ENCODE measurements at regions not wholly inside any gene's neighbourhood (a gene's known extent, or its start where the extent isn't known, plus 50 kb on each side); places are given as distances from the start of the nearest gene placed in this dataset.
"Not testable (repeated sequence)": the region's sequence is repeated elsewhere in the genome, so short reads cannot be mapped to it uniquely, and the experiment has no call there.

DNA sequence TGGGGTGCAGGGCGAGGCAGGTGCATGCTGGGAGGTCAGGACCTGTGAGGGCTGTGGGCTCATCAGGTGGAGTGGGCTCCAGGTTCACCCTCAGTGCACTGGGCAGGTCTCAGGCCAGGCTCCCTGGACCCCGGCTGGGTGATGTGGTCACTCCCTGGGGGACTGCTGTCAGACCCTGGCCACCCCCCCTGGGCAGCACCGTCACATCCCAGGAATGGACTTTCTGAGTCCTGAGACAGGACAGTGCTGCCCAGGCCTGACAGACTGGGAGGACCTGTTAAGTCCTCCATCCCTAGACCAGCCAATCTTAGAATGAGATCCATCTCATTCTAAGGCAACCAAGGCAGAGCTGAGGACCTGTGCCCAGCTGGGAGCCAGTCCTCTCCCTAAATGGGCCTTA lies 227.2 kb downstream of the CWH43 start:
- H3K36me3 Mint-ChIP-seq, H3K27me3 Mint-ChIP-seq, H3K4me3 Mint-ChIP-seq, H3K4me1 Mint-ChIP-seq, H3K27ac Mint-ChIP-seq, H3K9me3 Mint-ChIP-seq: not testable (repeated sequence)

- not testable (repeated sequence) for H3K4me3 Mint-ChIP-seq, H3K9me3 Mint-ChIP-seq, H3K27ac Mint-ChIP-seq, H3K27me3 Mint-ChIP-seq, H3K36me3 Mint-ChIP-seq, H3K4me1 Mint-ChIP-seq
Observed at GRCh38 chr4:49213750-49214149, 227.7 kb downstream of the CWH43 start.

- H3K36me3 Mint-ChIP-seq, H3K27ac Mint-ChIP-seq, H3K27me3 Mint-ChIP-seq, H3K4me1 Mint-ChIP-seq, H3K4me3 Mint-ChIP-seq: not testable (repeated sequence)
- H3K9me3 Mint-ChIP-seq: peaks cover 4 to 10% (median 10%) of the 10 kb centered on the region in 3 donors
Observed at GRCh38 chr4:49214453-49215081, 228.5 kb downstream of the CWH43 start.

GRCh38 chr4:49215082-49215479 lies 229.0 kb downstream of the CWH43 start:
- not testable (repeated sequence) for H3K4me1 Mint-ChIP-seq, H3K27me3 Mint-ChIP-seq, H3K4me3 Mint-ChIP-seq, H3K27ac Mint-ChIP-seq, H3K36me3 Mint-ChIP-seq
- H3K9me3 Mint-ChIP-seq: peaks cover 4 to 10% (median 8%) of the 10 kb centered on the region in 3 donors

GRCh38 chr4:49216606-49217005 lies 230.5 kb downstream of the CWH43 start:
- H3K27ac Mint-ChIP-seq, H3K36me3 Mint-ChIP-seq, H3K4me3 Mint-ChIP-seq, H3K4me1 Mint-ChIP-seq, H3K27me3 Mint-ChIP-seq: not testable (repeated sequence)
- peaks cover 4 to 10% (median 10%) of the 10 kb centered on the region in 3 donors for H3K9me3 Mint-ChIP-seq

DNA sequence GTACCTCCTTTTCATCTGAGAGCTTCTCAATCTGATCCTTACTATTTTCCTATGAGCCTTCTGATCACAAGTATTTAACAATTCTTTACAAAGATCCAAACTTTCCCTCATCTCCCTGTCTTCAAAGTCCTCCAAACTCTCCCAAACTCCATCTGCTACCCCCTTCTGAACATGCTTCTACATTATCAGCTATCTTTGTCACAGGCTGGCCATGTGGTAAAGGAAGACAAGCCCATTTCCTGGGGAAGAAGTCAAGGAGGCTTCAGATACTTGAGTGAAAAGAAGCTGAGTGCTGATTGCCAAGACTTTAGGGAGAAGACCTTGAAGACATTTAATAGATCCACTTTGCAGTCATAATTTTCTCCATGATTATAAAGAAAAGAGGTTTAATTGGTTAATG lies 231.4 kb downstream of the CWH43 start:
- Mint-ChIP-seq H3K36me3 (no peaks in the 10 kb centered on the region), H3K27ac (no peak overlapping the region), H3K4me1 (peaks cover 0 to 2% (median 0%) of the 10 kb centered on the region in 3 donors), H3K9me3 (peaks cover 5 to 12% (median 12%) of the 10 kb centered on the region in 3 donors), H3K27me3 (no peaks in the 10 kb centered on the region), H3K4me3 (peak overlapping the region in 1 of 4 donors; percentile 34)

DNA sequence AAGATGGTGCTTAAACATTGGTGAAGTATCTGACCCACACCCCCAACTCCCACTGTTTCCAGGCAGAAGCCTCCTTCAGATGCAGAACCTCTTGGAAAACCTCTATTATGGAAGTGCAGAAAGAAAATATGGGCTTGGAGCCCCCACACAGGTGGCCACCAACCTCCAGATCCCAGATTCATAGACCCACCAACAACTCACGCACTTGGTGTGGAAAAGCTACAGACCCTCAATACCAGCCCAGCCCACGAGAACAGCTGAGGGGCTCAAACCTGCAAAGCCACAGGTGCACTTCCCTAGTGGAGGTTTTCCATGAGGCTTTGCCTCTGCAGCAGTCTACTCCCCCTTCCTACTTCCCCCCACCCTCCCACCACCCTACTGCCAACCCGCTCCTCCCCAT lies 232.0 kb downstream of the CWH43 start:
- H3K4me3 Mint-ChIP-seq, H3K27me3 Mint-ChIP-seq, H3K36me3 Mint-ChIP-seq, H3K4me1 Mint-ChIP-seq, H3K27ac Mint-ChIP-seq: not testable (repeated sequence)
- peaks cover 8 to 13% (median 12%) of the 10 kb centered on the region in 3 donors for H3K9me3 Mint-ChIP-seq

GRCh38 chr4:49218931-49219330 lies 232.9 kb downstream of the CWH43 start:
- not testable (repeated sequence) for H3K4me3 Mint-ChIP-seq, H3K27ac Mint-ChIP-seq, H3K36me3 Mint-ChIP-seq, H3K4me1 Mint-ChIP-seq, H3K27me3 Mint-ChIP-seq
- H3K9me3 Mint-ChIP-seq: peaks cover 8 to 13% (median 12%) of the 10 kb centered on the region in 3 donors

- not testable (repeated sequence) for H3K4me3 Mint-ChIP-seq, H3K27ac Mint-ChIP-seq, H3K27me3 Mint-ChIP-seq, H3K36me3 Mint-ChIP-seq, H3K4me1 Mint-ChIP-seq
- H3K9me3 Mint-ChIP-seq: peaks cover 8 to 12% (median 8%) of the 10 kb centered on the region in 3 donors
Observed at GRCh38 chr4:49219489-49220225, 233.6 kb downstream of the CWH43 start.

- no peaks in the 10 kb centered on the region for H3K4me1 Mint-ChIP-seq
Observed at GRCh38 chr4:49221209-49221608, 235.1 kb downstream of the CWH43 start.

GRCh38 chr4:49222810-49223209 lies 236.7 kb downstream of the CWH43 start:
- not testable (repeated sequence) for H3K36me3 Mint-ChIP-seq, H3K4me1 Mint-ChIP-seq, H3K27me3 Mint-ChIP-seq, H3K27ac Mint-ChIP-seq, H3K4me3 Mint-ChIP-seq
- peaks cover 8 to 12% (median 8%) of the 10 kb centered on the region in 3 donors for H3K9me3 Mint-ChIP-seq

More at GRCh38 chr4:49221209-49221608, 235.1 kb downstream of the CWH43 start:
- Mint-ChIP-seq H3K36me3 (no peaks in the 10 kb centered on the region), H3K27ac (no peak overlapping the region), H3K4me3 (no peak overlapping the region), H3K27me3 (no peaks in the 10 kb centered on the region), H3K9me3 (peaks cover 8 to 12% (median 8%) of the 10 kb centered on the region in 3 donors)

DNA sequence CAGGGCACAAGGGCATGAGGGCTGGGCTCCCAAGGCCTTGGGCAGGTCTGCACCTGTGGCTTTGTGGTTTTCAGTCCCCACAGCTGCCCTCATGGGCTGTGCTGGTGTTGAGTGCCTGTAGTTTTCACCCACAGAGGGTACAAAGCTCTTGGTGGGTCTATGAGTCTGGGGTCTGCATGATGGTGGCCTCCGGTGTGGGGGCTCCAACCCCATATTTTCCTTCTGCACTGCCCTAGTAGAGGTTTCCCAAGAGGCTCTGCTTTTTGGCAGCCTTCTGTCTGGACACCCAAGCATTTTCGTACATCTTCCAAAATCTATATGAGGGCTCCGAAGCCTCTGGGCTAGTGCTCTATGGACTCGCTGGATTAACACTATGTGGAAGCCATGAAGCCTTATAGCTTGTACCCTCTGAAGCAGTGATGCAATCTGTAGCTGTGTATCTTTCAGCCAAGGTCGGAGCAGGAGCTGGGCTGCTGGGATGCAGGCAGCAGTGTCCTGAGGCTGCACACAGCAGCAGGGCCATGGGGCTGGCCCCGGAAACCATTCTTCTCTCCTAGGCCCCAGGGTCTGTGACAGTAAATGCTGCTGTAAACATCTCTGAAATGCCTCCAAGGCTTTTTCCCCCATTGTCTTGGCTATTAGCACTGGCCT lies 240.3 kb downstream of the CWH43 start:
- H3K27me3 Mint-ChIP-seq, H3K36me3 Mint-ChIP-seq, H3K4me1 Mint-ChIP-seq, H3K4me3 Mint-ChIP-seq, H3K9me3 Mint-ChIP-seq, H3K27ac Mint-ChIP-seq: not testable (repeated sequence)

- H3K4me1 Mint-ChIP-seq, H3K27ac Mint-ChIP-seq, H3K27me3 Mint-ChIP-seq, H3K36me3 Mint-ChIP-seq, H3K4me3 Mint-ChIP-seq, H3K9me3 Mint-ChIP-seq: not testable (repeated sequence)
Observed at GRCh38 chr4:49227941-49228340, 241.9 kb downstream of the CWH43 start.

DNA sequence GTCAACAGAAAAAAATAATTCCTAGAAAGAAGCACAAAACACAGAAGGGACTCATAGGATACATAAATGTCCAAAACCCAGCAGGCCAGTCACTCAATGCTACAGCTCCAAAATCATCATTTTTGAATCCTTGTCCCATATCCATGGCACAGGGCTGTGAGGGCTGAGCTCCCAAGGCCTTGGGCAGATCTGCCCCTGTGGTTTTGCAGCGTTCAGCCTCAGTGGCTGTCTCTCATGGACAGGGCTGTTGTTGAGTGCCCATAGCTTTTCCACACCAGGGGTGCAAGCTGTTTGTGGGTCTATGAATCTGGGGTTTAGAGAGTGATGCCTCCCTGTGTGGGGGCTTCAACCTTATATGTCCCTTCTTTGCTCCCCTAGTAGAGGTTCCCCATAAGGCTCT lies 243.2 kb downstream of the CWH43 start:
- H3K27me3 Mint-ChIP-seq, H3K4me1 Mint-ChIP-seq, H3K4me3 Mint-ChIP-seq, H3K9me3 Mint-ChIP-seq, H3K27ac Mint-ChIP-seq, H3K36me3 Mint-ChIP-seq: not testable (repeated sequence)

DNA sequence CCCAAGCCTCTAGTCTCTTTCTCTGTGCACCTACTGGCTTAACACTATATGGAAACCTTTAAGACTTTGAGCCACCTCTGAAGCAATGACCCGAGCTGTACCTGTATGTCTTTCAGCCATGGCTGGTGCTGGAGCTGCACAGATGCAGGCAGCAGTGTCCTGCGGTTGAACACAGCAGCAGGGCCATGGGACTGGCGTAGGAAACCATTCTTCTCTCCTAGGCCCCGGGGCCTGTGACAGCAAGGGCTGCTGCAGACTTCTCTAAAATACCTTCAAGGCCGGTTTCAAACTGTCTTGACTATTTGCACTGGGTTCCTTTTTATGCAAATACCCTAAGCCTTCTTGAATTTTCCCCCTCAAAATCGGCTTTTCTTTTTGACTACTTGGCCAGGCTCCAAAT lies 243.6 kb downstream of the CWH43 start:
- not testable (repeated sequence) for H3K27ac Mint-ChIP-seq, H3K36me3 Mint-ChIP-seq, H3K9me3 Mint-ChIP-seq, H3K4me3 Mint-ChIP-seq, H3K27me3 Mint-ChIP-seq, H3K4me1 Mint-ChIP-seq

DNA sequence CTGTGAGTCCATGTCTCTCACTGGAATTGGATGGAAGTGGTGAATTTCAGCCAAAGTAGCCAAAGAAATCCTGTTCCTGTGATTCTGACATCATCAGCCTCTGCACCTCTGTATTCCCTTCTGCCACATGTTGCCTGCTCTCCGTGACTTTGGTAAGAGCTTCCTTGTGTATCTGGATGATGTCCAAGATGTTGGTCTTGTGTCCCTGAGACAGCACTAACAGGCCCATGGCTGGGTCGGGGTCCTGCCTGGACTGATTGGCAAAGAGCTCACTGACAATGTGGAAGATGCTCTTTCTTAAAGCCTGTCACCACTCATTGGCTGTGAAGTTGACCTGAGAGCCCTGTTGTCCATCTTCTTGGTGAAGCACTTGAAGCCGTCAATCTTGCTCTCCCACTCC lies 247.3 kb downstream of the CWH43 start:
- not testable (repeated sequence) for H3K4me1 Mint-ChIP-seq, H3K4me3 Mint-ChIP-seq, H3K36me3 Mint-ChIP-seq, H3K27me3 Mint-ChIP-seq, H3K9me3 Mint-ChIP-seq, H3K27ac Mint-ChIP-seq

Data from IgD-negative memory B cell (primary cell).